Iris pigment epithelial cell (primary cell): ENCODE measurements at regions not wholly inside any gene's neighbourhood (a gene's known extent, or its start where the extent isn't known, plus 50 kb on each side); places are given as distances from the start of the nearest gene placed in this dataset.

ENCODE experiments used
- DNase-seq: peaks from one replicate; pipeline ENCODE4 v3.0.0-alpha.2; 2011; ENCODE audit warnings: low read depth

DNA sequence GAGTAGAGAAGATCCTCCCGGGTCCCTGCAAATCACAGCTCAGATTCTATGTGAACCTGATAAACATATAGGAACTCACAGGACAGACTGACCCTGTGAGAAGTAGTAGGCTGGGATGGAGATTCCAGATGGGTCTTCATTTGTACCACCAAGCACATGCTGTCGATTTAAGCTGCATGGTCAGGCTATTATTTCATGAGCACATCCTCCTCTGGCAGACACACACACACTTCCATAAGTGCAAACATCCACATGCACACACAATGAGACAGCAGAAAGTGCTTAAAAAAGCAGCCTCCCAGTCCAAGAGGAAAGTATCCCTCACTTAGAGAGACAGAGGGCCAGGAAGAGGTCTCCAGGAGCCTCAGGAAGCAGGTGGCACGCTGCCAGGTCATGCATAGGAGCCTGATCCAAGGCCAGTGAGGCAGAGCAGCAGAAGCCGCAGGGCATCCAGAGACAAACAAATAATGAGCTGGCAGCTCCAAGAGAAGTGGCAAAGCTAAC is 131.8 kb downstream of the UNC5CL start:
- DNase-seq, result peak; percentile 3

DNA sequence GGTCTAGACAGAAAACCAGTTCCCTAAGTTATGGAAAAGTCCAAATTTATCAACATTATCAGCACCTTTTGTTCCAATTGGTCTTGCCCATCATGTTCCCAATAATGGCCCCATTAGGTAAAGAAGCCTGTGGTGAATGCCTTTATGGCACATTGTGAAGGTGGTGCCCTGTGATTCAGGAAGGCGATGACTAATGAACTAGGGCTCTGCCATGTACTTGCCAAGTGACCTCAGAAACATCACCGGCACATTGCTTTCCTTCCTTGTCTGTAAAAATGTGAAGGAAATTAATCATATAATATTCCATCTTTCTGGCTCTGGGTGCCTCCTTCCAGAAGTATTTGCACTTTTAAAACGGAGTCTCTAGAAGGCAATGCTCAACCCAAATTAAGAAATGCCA is 132.3 kb downstream of the UNC5CL start:
- no peak for DNase-seq

DNA sequence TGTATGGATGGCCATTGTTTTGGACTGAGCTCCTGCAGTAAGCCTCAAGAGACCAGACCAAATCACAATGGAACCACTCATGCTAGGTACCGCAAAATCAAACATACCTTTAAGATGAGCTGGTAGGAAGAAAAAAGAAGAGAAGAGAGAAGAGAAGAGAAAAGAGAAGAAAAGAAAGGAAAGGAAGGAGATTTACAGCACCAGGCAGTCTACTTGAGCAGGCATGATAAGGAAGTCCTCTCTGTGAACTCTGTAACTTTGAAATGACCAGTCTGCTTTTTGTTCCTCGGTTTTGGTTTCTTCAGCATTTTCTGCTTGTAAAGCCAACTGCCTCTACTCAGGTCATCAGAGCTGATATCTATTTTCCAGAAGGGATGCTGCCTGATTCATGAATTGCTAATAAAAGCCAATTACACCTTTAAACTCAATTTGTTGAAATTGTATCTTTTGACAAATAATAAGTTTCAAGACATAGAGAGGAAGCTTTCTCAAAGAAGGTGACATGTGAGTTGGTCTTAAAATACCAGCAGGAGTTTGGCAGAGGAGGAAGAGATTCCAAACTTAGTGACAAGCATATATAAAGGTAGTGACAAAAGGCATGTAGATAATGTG is 134.3 kb downstream of the UNC5CL start:
- DNase-seq, result no peak

DNA sequence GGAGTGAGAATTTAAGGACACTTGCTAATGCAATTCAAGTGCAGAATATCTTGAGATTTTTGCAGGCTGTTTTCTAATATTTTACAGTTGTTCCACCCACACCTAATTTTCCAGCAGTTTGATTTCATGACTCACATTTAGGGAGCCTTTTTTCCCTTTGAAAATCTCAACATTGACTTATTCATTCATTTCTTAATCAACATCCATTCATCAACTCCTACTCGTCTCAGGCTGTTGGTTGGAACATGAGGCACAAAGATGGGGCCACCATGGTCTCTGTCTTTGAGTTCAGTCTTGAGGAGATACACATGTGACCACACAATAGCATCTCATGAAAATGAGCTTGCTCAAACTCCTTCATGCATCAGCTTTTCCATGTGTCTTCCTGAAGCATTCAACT is 135.6 kb downstream of the UNC5CL start:
- no peak for DNase-seq

DNA sequence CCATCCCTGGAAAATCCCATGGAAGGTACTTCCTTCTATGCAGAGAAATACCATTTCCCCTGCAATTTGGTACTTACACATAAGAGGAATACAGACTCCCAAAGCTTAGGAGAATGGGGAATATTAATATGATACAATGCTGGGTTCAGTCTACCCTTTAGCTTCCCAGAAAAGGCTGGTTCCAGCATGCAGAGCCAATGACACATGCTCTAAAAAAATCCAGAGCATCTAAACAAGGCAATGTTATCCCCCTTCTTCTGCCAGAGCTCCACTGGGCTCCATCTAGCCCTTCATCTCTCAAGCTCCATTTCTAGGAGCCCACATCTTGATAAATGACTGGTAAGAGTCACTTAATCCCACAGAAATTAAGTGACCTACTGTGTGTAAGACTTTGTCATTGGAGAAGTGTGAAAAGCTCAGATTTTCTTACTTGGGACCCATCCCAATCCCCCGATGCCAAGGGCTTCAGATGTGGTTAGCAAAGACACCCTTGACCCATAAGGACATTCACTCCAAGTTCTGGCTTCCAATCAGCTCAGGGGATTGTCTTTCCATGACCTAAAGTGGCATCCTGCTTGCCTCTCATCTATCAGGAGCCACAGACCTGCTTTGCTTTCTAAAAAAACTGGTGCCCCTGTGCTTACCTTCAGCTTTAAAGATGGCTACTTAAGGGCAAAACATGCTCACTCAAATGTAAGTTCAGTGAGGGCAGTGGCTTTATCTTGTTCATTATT is 137.5 kb downstream of the UNC5CL start:
- no peak for DNase-seq

DNA sequence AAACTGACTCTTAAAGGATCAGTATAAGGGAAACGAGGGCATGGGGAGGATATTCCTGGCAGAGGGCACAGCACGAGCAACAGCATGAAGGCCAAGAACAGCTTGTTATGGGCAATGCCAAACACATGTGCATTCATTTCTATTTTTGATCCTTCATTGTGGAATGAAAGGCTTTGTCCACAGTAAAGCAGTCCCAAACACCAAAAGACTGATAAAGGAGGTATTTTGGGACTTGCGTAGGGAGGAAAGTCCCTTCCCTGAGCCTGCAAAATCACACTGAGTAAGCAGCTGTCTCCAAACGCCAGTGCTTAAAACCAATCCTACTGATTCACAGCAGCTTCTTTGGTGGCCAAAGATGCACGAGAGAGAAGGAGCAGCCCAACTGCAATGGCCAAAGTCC is 138.2 kb downstream of the UNC5CL start:
- no peak for DNase-seq

DNA sequence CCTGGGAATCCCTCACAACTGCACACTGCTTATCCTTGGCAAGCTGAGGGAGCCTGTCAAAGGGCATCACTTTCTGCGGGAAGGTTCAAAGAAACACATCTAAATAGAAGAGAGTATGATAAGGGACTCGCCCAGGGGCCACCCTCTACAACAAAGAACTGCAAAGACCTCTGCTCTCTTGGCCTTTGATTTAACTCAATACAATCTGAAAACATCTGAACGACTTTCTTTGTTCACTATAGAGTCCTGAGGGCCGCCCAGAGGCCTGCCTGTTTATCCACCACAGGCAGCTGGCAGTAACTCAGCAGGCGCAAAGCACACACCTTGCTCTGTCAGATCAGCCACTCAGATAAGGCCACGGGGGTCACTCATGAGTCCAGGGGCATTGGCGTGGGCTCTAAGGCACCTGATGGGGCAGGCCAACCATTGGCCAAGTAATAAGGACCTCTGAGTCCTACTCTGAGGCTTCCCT is 139.3 kb downstream of the UNC5CL start:
- no peak for DNase-seq

DNA sequence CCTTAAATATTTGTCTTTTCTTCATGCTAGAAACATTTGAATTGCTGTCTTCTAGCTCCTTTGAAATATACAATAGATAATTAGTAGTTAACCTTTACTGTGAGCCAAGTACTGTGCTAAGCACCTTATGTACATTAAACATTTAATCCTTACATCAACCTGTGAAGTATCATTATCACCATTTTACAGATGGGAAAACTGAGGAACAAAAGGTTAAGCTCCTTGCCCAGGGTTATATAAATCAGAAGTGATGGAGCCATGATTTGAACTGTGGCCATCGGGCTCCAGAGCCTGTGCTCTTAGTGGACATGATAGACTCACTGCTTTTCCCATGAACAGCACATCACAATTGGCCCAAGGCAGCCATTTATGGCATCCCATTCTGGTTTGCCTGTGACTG is 140.9 kb downstream of the UNC5CL start:
- DNase-seq, result no peak

DNA sequence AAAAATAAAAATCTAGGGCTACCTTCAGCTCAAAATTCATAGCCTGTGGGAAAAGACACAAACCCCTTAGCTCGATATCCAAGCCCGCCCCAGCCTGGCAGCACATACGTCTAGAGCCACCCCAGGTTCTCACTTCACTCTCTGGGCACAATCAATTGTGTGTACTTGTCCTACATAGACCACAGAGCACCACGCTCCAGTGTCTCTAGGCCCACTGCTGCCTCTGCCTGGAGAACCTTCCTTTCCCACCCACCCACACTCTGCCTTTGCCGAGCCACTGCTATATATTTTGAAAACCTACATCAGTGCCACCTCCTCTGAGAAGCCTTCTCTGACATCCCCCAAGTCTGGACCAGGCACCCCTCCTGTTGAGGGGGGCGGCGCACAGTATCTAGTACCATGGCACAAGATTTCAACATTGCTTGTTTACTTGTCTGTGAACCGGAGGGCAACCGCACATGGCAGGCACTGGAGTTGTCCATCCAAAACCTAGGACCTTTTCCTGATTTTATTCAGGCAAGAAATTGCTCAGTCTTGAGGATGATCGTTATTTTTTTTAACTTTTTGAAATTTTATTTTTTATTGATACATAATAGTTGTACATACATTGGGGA is 141.5 kb downstream of the UNC5CL start:
- DNase-seq, result no peak

DNA sequence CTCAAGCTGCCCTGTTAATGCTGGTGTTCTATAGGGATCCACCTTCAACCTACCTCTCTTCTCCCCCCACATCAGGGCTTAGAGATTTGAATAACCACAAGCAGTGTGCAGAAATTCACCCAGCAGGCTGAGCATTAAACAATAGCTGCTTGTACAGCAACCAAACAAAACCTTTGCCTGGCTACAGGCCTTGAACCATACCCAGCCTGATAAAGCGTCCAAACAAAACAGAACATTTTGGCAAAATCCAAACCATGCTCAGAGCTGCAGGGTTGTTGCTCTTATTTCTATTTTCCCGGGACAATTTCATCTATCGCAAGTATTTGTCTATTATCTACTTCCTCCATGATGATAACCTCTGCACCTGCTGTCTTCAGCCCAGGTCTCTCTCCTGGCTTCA is 142.3 kb downstream of the UNC5CL start:
- DNase-seq, result no peak

DNA sequence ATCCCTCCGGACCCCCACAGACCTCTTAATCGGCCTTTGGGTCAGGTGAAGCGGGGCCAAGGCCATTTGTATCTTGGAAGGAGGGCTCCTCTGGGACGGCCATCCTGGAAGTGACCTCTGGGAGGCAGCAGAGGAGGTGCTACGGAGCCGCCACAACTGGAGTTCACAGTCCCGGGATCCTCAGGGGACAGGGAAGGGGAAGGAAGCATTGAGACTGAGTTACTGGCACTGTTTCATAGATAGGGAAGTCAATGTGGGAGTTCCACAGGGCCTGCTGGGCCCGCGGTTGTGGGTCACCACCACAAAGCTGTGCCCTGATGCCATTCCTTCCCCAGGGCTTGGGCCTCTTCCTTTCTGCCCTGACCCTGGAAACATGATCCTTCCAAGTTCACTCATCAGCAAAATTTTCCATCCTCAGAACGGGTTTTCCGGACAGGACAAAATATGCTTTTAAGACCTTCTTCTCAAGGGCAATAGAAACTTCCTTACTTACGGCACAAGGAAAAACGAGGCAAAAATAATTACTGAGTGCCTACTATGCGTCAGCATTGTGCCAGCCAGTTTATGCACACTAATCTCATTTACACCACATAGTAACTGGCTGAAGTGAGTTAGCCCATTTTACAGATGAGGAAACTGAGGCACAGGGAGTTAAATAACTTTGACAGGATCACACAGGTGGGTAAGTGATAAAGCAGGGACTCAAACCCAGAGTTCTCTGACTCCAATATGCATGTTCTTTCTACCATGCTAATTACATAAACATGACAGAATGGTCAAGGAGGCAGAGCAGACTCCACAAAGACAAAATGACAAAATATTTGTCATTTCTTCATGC is 143.8 kb downstream of the UNC5CL start:
- peak; percentile 38 for DNase-seq

DNA sequence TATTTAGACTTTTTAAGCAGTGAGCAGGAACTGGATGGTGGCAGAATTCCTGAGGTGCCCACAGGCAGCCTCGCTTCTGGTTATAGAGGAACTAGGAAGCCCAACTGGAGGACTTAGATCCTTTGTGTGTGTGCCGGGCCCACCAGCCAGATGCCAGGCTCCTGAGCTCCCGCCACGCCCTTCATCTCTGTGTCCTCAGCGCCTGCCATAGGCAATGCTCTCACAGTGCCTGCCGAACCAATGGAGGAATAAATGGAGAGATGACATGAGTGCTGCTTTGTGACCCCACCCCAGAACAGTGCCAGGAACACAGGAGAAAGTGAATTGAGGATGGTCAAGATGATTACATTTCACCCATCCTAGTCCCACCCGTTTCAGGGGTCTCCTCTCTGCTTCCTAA is 146.0 kb downstream of the UNC5CL start:
- no peak for DNase-seq

DNA sequence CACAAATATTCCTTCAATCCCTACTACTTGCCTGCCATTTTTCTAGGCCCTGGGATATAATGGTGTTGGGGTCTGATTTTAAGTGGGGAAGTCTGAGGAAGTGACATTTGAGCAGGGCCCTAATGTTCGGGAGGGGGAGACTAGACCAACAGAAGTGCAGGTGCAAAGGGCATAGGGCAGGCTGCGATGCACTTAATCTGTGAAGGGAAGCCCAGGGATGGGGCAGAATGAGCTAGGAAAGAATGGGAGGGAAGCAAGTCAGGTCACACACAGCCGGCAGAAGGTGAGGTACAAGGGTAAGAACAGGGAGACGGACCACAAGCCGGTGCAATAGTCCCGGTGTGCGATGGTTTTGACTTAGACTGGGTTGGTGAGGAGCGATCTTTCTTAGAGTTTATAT is 146.8 kb downstream of the UNC5CL start:
- no peak for DNase-seq

DNA sequence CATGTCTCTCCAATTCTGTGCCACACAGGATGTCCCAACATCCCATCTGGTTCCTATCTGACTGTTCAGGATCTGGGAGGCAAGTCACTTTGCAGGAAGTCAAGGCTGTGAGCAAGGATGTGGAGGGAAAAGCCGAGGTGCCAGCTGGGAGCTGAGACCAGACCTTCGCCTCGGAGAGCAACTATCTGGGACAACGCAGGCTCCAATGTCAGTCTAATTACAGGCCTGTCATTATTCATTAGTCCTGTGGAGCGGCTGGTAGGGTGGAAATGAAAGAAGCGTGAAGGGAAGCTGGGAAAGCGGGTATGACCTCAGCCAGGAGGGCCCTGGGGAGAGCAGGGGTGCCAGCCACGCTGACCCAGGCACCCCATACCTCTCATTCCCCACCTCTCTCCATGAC is 147.3 kb downstream of the UNC5CL start:
- DNase-seq, result no peak

DNA sequence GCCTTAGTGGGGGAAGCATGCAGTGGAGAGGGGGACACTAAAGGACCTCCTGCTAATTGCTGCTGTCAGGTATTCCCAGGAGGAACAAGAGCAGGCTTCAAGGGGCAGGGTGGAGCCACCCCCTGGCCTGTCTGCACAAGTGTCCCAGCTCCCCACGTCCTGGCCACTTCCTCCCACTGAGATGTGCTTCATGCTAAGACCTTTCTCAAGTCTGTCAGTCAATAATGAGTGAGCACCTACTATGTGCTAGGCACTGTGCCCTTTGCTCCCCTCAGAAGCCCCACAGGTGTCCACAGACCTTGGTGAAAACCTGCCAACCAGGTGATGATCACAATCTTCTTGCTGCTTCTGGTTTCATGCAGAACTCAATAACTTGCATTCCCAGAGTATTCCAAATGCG is 147.9 kb downstream of the UNC5CL start:
- DNase-seq, result no peak

DNA sequence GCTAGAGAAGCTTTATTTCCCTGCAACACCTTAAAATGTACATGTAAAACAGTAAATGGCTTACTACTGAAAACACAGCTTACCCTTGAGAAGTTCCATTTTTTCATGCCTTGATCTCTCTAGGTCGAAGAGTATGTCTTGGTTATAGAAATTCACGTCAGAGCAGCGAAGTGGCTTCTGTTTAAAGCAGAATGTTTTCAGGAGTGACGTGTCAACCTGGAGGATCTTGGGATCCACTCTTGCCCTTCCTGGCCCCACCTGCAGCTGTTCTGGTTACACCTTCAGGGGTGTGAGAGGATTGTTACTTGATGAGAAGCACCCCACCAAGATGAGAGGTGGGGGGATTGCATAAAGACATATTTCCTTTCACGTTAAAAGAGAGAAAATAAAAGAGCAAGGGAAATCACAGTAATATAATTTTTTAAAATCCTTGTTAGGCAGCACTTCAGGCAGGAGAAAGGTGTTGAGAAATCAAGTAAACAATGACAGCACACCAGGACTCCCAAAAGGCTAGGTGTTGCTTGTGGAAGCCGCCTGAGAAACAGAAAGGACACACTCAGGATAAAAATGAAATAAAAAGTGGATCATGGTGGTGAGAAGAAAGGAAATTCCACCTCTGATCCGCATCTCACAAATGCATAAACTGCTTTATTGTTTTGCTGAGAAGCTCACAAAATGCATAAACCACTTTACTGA is 149.7 kb downstream of the UNC5CL start:
- DNase-seq, result no peak

DNA sequence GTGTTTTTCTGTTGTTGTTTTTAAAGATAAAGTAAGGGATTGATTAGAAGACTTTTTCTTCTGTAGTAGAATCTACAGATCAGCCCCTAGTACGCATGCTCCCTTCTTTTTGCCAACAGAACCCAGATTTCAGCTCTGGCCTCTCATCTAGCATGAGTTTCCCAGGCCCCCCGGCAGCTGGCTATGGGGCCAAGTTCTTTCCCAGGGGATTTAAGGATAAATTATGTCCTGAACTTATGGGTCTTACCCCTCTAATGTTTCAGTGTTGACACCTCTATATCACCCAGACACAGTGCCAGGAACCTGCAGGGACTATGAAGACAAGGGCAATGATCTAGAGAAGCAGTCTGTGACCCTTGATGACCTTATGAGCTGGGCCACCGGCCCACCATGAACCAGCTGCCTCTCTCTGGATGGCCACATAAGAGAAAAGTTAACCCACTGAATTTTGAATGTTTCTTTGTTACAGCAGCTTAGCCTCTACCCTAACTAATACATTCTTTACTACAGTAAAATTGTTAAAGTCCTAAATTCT is 150.5 kb downstream of the UNC5CL start:
- no peak for DNase-seq

DNA sequence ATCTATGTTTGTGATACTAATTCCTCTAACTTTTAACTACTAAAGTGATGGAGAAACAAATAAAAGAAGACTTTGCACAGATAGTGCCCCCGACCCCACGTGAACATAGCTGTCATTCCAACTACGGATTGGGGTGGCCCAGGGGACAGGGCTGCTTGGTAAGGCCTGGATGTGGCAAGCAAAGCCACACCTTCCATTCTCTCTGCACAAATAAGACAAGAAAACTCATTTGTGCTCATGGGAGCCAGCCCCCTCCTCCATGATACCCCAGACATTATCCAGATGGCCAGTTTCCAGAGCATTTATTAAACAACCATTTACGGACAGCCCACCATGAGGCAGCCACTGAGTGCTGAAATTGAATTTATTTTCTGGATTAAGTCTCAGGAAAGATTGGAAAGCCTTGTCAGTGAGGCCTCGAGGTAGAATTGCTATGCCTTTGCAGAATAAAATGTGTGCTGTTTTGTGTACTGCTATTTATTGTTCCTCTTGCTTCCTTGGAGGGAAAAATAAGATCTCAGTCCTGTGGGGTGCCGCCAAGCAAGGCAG is 151.2 kb downstream of the UNC5CL start:
- no peak for DNase-seq

DNA sequence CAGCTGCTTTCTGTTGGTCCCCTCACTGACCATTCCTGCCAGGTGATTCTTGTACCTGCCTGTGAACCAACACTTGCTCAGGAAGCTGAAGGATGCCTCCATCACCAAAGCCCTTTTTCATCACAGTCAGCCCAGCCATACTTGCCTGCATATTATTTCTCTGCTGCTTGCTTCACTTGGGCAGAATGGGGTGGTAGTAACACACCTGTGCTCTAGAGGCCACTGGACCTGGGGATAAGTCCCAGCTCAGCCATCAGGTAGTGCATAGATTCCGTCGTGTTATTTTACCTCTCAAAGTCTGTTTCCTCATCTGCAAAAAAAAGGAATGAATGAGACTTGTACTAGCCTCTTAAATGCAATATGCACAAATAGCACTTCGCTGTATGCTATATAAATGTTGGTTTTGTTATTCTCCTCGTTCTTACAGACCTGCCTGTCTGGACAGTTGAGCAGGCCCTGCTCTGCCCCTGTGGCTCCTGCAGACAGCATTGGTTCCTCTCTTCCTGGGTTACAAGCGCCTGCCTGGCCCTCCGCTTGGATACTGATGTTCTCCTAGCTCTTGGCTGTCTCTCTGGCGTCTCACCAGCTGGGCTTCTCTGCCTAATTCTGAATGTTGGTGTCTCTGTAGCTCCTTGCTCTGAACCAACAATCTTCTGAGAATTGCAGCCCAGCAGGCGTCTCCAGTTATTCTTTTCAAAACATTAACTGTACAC is 151.8 kb downstream of the UNC5CL start:
- no peak for DNase-seq

DNA sequence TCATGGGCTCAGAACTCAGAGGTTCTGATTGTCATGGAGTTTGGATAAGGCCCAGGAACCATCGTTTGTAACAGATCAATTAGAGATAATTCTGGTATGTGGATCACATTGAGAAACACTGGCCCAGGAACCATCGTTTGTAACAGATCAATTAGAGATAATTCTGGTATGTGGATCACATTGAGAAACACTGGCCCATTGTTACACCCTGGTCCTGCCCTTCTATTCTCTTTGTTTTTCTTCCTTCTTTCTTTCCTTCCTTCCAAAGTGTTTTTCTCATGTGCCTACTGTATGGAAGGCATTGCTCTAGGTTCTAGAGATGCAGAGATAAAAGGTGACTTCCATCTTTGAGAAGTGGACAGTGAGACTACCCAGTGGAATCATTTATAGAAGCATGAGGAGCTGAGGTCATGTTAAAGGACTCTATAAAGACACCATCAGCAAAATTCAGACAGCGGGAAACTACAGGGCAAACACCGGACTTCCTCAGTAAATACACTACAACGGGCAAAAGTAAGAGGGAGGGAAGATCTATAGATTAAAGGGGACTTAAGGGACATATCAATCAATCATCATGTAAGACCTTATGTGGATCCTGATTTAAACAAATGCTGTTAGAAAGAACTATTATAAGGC is 153.8 kb downstream of the UNC5CL start:
- DNase-seq, result no peak
